Glutamatergic neuron (in vitro differentiated cells): ENCODE measurements at regions not wholly inside any gene's neighbourhood (a gene's known extent, or its start where the extent isn't known, plus 50 kb on each side); places are given as distances from the start of the nearest gene placed in this dataset.

Experiments used
- DNase-seq: peaks from one replicate; pipeline ENCODE4 v3.0.0; 2022
- H3K27ac Mint-ChIP-seq: one replicate; pipeline ENCODE4 v1.8.0; 2020; ENCODE audit warnings: mild to moderate bottlenecking, mixed read lengths, inconsistent platforms; ENCODE audit not compliant: unreplicated experiment
- H3K27me3 Mint-ChIP-seq: one replicate; pipeline ENCODE4 v1.8.0; 2020; ENCODE audit warnings: mild to moderate bottlenecking, moderate library complexity, mixed read lengths, inconsistent platforms; ENCODE audit not compliant: unreplicated experiment
- H3K36me3 Mint-ChIP-seq: one replicate; pipeline ENCODE4 v1.8.0; 2020; ENCODE audit warnings: mild to moderate bottlenecking, mixed read lengths, inconsistent platforms; ENCODE audit not compliant: unreplicated experiment
- H3K4me1 Mint-ChIP-seq: one replicate; pipeline ENCODE4 v1.8.0; 2020; ENCODE audit warnings: mild to moderate bottlenecking, low read depth, mixed read lengths, inconsistent platforms; ENCODE audit not compliant: unreplicated experiment
- H3K4me3 Mint-ChIP-seq: one replicate; pipeline ENCODE4 v1.8.0; 2020; ENCODE audit warnings: mild to moderate bottlenecking, mixed read lengths, inconsistent platforms; ENCODE audit not compliant: unreplicated experiment
- H3K9me3 Mint-ChIP-seq: one replicate; pipeline ENCODE4 v1.8.0; 2020; ENCODE audit warnings: mild to moderate bottlenecking, moderate library complexity, mixed read lengths, inconsistent platforms; ENCODE audit not compliant: unreplicated experiment
- CTCF ChIP-seq: fragments of 200-600 bp; sonication (generic); IDR thresholded peaks from one replicate; pipeline ENCODE4 v1.5.0; 2021; ENCODE audit not compliant: partially characterized antibody, unreplicated experiment

GRCh38 chr12:126182619-126183236, 1117.5 kb downstream of the AACS start:
- Mint-ChIP-seq H3K27me3 (peaks cover 11% of the 10 kb centered on the region), H3K4me1 (no peaks in the 10 kb centered on the region), H3K27ac (no peak overlapping the region), H3K36me3 (peaks cover 4% of the 10 kb centered on the region), H3K4me3 (no peak overlapping the region), H3K9me3 (peaks cover 13% of the 10 kb centered on the region)
- no peak for DNase-seq
- no peak for TF ChIP-seq CTCF

GRCh38 chr12:126185025-126185424, 1119.8 kb downstream of the AACS start:
- H3K9me3 Mint-ChIP-seq, result peaks cover 11% of the 10 kb centered on the region
- no peak for TF ChIP-seq CTCF
- no peak for DNase-seq
- peaks cover 10% of the 10 kb centered on the region for H3K27me3 Mint-ChIP-seq
- peaks cover 3% of the 10 kb centered on the region for H3K36me3 Mint-ChIP-seq
- H3K4me1 Mint-ChIP-seq, result no peaks in the 10 kb centered on the region
- H3K27ac Mint-ChIP-seq, result no peak overlapping the region
- H3K4me3 Mint-ChIP-seq, result no peak overlapping the region

- no peaks in the 10 kb centered on the region for H3K36me3 Mint-ChIP-seq
- H3K4me1 Mint-ChIP-seq, result no peaks in the 10 kb centered on the region
- TF ChIP-seq CTCF, result no peak
- H3K9me3 Mint-ChIP-seq, result peaks cover 5% of the 10 kb centered on the region
- no peak overlapping the region for H3K27ac Mint-ChIP-seq
- H3K4me3 Mint-ChIP-seq, result no peak overlapping the region
- DNase-seq, result no peak
- peaks cover 2% of the 10 kb centered on the region for H3K27me3 Mint-ChIP-seq
These were observed 1124.6 kb downstream of the AACS start for GRCh38 chr12:126189856-126190255.

GRCh38 chr12:126191031-126191891, 1126.0 kb downstream of the AACS start:
- H3K36me3 Mint-ChIP-seq, result no peaks in the 10 kb centered on the region
- DNase-seq, result peak; percentile 40
- H3K4me1 Mint-ChIP-seq, result no peaks in the 10 kb centered on the region
- peaks cover 5% of the 10 kb centered on the region for H3K9me3 Mint-ChIP-seq
- H3K4me3 Mint-ChIP-seq, result peak overlapping the region; percentile 75
- no peak overlapping the region for H3K27ac Mint-ChIP-seq
- TF ChIP-seq CTCF, result no peak
- peaks cover 2% of the 10 kb centered on the region for H3K27me3 Mint-ChIP-seq

GRCh38 chr12:126191949-126192348, 1126.7 kb downstream of the AACS start:
- no peak for TF ChIP-seq CTCF
- no peaks in the 10 kb centered on the region for H3K36me3 Mint-ChIP-seq
- H3K4me3 Mint-ChIP-seq, result no peak overlapping the region
- DNase-seq, result no peak
- no peak overlapping the region for H3K27ac Mint-ChIP-seq
- H3K9me3 Mint-ChIP-seq, result peaks cover 3% of the 10 kb centered on the region
- H3K4me1 Mint-ChIP-seq, result no peaks in the 10 kb centered on the region
- H3K27me3 Mint-ChIP-seq, result peaks cover 2% of the 10 kb centered on the region
